MG63 (cell line): ENCODE measurements at regions not wholly inside any gene's neighbourhood (a gene's known extent, or its start where the extent isn't known, plus 50 kb on each side); places are given as distances from the start of the nearest gene placed in this dataset.
"Not testable (repeated sequence)": the region's sequence is repeated elsewhere in the genome, so short reads cannot be mapped to it uniquely, and the experiment has no call there.

Experiments
- DNase-seq: peaks from one replicate; pipeline ENCODE4 v3.0.0-alpha.2; 2020
- H3K27me3 ChIP-seq: fragments of 250-450 bp; sonication (Bioruptor Pico); 2 replicates; pipeline ENCODE4 v1.5.1; 2020; ENCODE audit warnings: mild to moderate bottlenecking, moderate library complexity
- H3K36me3 ChIP-seq: fragments of 250-450 bp; sonication (Bioruptor Pico); 2 replicates; pipeline ENCODE4 v1.5.1; 2020; ENCODE audit warnings: mild to moderate bottlenecking, moderate library complexity
- H3K4me3 ChIP-seq: fragments of 250-450 bp; sonication (Bioruptor Pico); 2 replicates; pipeline ENCODE4 v1.5.1; 2020; ENCODE audit warnings: mild to moderate bottlenecking, moderate library complexity
- H3K9me3 ChIP-seq: fragments of 250-450 bp; sonication (Bioruptor Pico); 2 replicates; pipeline ENCODE4 v1.5.1; 2020; ENCODE audit warnings: mild to moderate bottlenecking, moderate library complexity

DNA sequence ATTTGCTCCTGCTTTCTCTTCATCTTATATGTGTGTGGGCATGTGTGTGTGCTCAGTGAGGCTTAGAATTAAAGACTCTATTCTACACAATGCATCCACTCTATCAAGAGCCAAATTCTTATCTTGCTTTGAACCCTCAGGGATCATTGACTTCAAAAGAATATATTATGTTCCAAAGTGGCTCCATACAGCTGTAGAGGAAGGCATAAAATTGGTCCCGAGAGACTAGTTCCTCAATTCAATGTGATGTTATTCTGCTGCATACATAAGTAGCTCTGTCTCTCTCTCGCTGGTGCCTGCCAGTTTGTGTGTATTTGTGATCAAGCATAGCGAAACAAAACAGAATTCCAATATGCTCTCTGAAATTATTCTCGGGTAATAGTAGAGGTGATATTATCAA lies 997.9 kb upstream of the POT1 start:
- Histone ChIP-seq H3K27me3 (no peaks in the 10 kb centered on the region), H3K36me3 (no peaks in the 10 kb centered on the region), H3K4me3 (no peak overlapping the region), H3K9me3 (no peaks in the 10 kb centered on the region)
- no peak for DNase-seq

DNA sequence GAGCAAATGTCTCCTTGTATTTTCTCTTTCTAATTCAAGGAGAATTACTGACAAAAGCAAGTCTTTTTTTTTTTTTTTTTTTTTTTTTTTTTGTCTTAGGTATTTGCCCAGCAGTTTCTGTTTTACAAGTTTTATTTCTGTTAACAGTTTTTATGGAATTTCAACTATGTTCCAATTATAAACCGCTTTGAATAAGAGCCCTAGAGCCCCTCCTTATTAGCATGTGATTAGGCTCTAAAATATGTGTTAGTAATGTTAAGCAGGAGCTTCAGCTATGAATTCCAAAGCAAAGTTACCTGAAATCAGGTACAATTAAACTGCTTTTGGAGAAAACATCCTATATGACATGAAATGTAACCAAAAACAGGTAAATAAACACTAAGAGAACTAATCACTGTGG lies 997.0 kb upstream of the POT1 start:
- H3K4me3 ChIP-seq = no peak overlapping the region
- H3K27me3 ChIP-seq = no peaks in the 10 kb centered on the region
- no peak for DNase-seq
- no peaks in the 10 kb centered on the region for H3K36me3 ChIP-seq
- no peaks in the 10 kb centered on the region for H3K9me3 ChIP-seq

DNA sequence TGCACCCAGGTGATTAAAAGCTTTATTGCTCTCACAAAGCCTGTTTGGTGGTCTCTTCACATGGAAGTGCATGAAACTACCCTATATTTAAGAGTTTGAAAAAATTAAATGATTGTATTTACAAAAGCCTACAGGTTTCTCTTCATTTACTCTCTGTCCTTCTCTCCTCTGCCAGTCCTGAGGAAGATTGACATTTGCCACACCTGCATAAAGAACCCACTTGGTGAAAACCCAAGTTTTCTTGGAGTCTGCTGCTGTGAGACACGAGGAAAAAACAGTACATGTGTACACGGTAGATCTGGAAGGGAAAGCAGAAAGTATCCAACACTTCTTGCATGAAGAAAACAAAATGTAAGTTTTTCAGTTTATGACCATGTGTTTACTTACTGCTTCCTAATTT lies 994.4 kb upstream of the POT1 start:
- Histone ChIP-seq H3K9me3 (no peaks in the 10 kb centered on the region), H3K27me3 (no peaks in the 10 kb centered on the region), H3K4me3 (no peak overlapping the region), H3K36me3 (no peaks in the 10 kb centered on the region)
- DNase-seq = no peak

DNA sequence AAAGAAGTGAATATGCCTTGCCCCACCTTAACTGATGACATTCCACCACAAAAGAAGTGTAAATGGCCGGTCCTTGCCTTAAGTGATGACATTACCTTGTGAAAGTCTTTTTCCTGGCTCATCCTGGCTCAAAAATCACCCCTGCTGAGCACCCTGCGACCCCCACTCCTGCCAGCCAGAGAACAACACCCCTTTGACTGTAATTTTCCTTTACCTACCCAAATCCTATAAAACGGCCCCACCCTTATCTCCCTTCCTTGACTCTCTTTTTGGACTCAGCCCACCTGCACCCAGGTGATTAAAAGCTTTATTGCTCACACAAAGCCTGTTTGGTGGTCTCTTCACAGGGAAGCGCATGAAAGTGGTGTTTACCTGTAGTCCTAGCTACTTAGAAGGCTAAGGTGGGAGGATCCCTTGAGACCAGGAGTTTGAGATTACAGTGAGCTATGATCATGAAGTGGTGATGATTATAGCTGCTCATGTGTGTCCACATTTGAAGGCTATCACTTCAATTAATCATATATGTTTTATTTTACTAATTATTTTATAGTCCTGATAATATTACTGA lies 985.8 kb upstream of the POT1 start:
- H3K4me3 ChIP-seq, DNase-seq, H3K9me3 ChIP-seq, H3K36me3 ChIP-seq, H3K27me3 ChIP-seq: not testable (repeated sequence)

DNA sequence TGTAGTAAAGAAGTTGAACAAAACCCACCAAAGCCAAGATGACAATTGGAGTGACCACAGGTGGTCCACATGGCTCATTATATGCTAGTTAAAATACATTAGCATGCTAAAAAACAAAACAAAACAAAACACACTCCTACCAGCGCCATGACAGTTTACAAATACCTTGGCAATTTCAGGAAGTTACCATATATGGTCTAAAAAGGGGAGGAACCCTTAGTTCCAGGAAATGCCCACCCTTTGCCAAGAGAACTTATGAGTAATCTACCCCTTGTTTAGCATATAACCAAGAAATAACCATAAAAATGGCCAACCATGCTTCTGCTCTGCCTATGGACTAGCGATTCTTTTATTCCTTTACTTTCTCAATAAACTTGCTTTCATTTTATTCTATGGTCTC lies 979.1 kb upstream of the POT1 start:
- DNase-seq = no peak
- H3K27me3 ChIP-seq = no peaks in the 10 kb centered on the region
- H3K4me3 ChIP-seq = no peak overlapping the region
- H3K9me3 ChIP-seq = no peaks in the 10 kb centered on the region
- H3K36me3 ChIP-seq = no peaks in the 10 kb centered on the region

DNA sequence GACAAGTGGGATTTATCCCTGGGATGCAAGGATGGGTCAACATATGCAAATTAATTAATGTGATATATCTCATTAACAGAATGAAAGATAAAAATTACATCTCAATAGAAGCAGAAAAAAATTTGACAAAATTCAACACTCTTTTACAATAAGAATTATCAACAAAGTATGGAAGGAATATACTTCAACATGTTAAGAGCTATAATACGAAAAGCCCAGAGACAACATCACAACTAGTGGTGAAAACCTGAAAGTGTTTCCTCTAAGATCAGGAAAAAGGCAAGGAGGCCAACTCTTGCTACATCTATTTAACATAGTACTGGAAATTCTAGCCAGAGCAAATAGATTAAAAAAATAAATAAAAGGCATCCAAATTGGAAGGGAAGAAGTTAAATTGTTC lies 970.0 kb upstream of the POT1 start:
- H3K36me3 ChIP-seq = no peaks in the 10 kb centered on the region
- H3K27me3 ChIP-seq = no peaks in the 10 kb centered on the region
- no peak for DNase-seq
- H3K4me3 ChIP-seq = no peak overlapping the region
- H3K9me3 ChIP-seq = no peaks in the 10 kb centered on the region

DNA sequence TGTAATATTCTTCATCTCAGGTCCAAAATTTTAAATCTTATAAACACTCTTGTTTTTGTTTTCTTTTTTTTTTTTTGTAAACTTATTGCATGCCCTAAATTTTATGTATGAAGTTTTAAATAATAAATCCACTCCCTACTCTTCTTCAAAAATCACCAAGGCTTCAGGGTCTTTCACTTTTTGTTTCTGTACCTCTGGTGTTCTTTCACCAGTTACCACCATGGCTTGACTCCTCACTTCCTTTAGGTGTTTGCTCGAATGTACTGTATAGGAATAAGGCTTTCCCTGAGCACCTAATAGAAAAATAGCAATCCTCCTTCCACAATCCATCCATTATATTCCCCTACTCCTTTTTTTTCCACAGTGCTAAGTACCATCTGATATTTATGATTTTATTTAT lies 962.8 kb upstream of the POT1 start:
- Histone ChIP-seq H3K4me3 (no peak overlapping the region), H3K36me3 (no peaks in the 10 kb centered on the region), H3K27me3 (no peaks in the 10 kb centered on the region), H3K9me3 (no peaks in the 10 kb centered on the region)
- DNase-seq = no peak

DNA sequence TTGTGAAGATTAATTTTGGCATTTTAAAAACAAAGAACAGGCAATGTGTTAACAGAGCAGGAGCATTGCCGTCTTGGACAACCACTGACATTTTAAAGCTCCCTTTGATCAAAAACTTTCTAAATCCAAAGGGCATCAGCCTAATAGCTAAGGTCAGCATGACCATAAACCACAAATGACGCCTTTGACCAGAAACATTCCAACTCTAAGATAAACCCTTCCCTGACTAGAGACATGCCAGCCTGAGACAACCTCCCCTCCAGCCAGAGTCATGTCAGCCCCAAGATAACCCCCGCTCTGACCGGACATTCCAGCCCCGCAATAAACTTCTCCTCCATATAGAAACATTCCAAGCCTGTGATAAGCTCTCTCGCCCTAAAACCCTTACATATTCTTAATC lies 949.4 kb upstream of the POT1 start:
- no peak for DNase-seq
- H3K27me3 ChIP-seq = no peaks in the 10 kb centered on the region
- H3K36me3 ChIP-seq = no peaks in the 10 kb centered on the region
- H3K4me3 ChIP-seq = no peak overlapping the region
- H3K9me3 ChIP-seq = no peaks in the 10 kb centered on the region

DNA sequence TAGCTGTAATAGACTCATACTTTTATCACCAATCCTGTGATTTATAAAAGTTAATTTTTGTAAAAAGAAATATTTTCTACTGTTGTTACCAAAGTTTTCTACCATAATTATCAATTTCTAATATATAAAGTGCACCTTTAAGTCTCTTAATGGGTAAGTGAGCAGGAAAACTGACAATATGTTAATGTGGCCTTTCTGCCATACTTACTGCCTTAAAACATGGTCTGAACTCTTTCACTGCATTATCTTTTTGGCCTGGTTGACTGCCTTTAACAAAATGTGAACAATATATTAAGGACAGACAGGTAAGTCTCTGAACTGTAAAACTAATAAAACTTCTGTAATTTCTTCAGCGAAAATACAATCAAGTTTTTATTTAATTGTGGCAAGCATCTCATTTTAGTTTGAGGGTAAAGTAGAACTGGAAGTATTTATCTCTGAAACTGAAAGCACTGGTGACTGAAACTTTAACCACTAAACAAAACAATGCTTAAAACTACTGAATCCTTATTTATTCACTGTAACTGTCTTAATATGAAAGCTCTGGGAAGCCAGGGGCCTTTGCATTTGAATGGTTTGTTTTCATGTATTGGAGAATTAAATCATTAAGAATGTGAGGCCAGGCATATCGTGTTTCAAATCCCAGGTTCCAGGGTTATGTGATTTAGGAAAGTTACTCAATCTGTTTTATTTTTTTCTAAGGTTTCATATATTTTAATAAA lies 948.8 kb upstream of the POT1 start:
- no peak for DNase-seq
- no peak overlapping the region for H3K4me3 ChIP-seq
- no peaks in the 10 kb centered on the region for H3K36me3 ChIP-seq
- H3K9me3 ChIP-seq = no peaks in the 10 kb centered on the region
- no peaks in the 10 kb centered on the region for H3K27me3 ChIP-seq

DNA sequence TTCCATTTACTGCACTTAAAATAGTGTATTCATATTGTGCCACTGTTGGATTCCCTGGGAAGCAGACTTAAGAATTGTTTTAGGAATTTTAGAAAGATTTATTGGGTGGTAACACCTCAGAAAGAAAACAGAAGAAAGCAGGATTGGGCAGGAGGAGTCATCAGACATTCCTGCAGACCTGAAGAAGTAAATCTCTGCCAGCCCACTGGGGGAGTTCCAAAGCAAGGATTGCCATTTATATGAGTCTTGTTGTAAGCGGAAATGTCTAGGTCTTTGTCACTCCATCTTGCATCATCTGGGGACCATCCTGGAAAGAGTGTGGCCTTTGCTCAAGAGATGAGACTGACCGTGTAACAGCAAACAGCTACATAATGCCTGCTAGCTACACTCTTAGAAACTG lies 947.6 kb upstream of the POT1 start:
- H3K36me3 ChIP-seq = no peaks in the 10 kb centered on the region
- no peak for DNase-seq
- no peak overlapping the region for H3K4me3 ChIP-seq
- H3K9me3 ChIP-seq = no peaks in the 10 kb centered on the region
- no peaks in the 10 kb centered on the region for H3K27me3 ChIP-seq

DNA sequence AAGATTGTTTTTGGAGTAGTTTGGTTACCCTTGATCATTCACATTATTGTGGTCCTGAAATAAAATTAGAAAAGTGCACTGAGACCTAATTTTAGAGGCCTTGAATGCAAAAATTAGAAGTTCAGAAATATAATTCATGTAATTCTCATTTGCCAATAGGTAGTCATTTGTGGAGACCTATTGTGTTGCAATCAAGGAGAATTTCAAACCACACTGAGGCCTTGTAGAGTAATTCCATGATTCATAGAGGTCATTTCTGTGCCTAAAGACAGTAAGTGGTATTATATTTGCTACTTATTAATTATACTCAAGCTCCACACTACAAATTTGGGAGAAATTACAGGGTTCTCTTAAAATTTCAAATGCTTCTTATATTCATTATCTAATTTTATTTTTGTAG lies 946.8 kb upstream of the POT1 start:
- Histone ChIP-seq H3K27me3 (no peaks in the 10 kb centered on the region), H3K4me3 (no peak overlapping the region), H3K9me3 (no peaks in the 10 kb centered on the region), H3K36me3 (no peaks in the 10 kb centered on the region)
- no peak for DNase-seq

DNA sequence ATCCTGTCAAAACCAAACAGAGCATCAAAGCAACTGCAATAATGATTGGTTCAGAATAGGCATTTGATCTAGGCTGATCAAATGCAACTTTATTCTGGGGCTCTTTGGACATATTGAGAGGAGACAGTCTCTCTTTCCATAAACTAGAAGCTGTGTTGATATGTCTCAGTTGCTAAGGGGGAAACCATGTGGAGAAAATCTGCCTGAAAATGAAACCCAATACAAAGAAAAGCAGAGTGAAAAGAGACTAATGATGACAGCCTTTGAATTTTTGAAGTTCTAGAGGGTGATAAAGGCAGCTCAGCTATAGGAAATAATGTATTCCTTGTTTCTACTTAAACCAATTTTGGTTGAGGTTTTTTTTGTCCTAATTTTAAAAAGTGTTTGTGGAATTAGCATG lies 941.8 kb upstream of the POT1 start:
- no peaks in the 10 kb centered on the region for H3K36me3 ChIP-seq
- no peaks in the 10 kb centered on the region for H3K9me3 ChIP-seq
- DNase-seq = no peak
- no peak overlapping the region for H3K4me3 ChIP-seq
- H3K27me3 ChIP-seq = no peaks in the 10 kb centered on the region

DNA sequence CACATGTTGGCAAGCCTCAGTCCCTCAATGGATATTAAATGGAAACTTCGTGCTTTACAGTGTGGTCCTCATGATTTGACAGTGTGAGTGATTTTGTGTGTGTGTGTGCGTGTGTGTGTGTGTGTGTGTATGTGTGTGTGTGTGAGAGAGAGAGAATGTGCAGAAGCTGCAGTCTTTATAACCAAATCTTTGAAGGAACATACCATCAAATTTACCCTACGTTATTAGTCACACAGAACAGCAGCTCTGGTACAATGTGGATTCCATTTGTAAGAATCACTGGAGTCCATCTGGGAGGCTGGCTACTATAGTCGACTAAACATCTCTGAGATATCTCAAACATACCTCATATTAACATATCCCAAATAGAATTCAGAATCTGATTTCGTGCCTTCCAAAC lies 928.0 kb upstream of the POT1 start:
- H3K4me3 ChIP-seq = no peak overlapping the region
- H3K36me3 ChIP-seq = no peaks in the 10 kb centered on the region
- no peaks in the 10 kb centered on the region for H3K9me3 ChIP-seq
- no peaks in the 10 kb centered on the region for H3K27me3 ChIP-seq
- peak; percentile 3 for DNase-seq

DNA sequence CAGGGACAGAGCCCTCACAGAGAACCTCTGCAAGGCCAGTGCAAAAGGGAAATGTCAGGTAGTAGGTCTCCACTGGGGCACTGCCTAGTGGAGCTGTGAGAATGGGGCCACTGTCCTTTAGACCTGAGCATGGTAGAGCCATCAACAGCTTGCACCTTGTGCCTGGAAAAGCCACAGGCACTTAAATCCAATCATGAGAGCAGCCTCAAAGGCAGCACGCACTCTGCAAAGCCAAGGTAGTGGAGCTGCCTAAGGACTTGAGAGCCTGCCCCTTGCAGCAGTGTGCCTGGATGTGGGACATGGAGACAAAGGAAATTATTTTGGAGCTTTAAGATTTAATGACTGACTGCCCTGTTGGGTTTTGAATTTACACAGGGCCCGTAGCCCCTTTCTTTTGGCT lies 918.5 kb upstream of the POT1 start:
- Histone ChIP-seq H3K27me3 (no peaks in the 10 kb centered on the region), H3K36me3 (no peaks in the 10 kb centered on the region), H3K9me3 (no peaks in the 10 kb centered on the region), H3K4me3 (no peak overlapping the region)
- no peak for DNase-seq

DNA sequence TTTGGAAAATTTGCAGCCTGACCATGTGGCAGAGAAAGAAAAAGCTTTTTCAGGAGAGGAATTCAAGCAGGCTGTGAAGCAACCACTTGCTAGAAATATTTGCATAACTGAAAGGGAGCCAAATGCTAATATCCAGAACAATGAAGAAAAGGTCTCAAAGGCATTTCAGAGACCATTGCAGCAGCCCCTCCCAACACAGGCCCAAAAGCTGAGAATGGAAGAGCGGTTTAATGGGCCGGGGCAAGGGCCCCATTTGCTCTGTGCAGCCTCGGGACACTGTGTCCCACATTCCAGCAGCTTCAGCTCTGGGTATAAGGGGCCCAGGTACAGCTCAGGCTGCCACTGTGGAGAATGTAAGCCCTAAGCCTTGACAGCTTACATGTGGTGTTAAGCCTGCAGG lies 918.1 kb upstream of the POT1 start:
- Histone ChIP-seq H3K4me3 (no peak overlapping the region), H3K36me3 (no peaks in the 10 kb centered on the region), H3K27me3 (no peaks in the 10 kb centered on the region), H3K9me3 (no peaks in the 10 kb centered on the region)
- no peak for DNase-seq

DNA sequence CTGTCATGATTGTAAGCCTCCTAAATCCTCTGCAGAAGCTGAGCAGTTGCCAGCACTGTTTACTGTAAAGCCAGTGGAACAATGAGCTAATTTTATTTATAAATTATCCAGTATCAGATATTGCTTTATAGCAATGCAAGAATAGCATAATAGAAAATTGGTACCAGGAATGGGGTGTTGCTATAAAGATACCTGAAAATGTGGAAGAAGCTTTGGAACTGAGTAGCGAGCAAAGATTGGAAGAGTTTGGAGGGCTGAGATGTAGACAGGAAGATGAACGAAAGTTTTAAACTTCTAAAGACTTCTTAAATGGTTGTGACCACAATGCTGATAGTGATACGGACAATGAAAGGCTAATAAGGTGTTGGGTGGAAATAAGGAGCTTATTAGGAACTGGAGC lies 917.4 kb upstream of the POT1 start:
- H3K36me3 ChIP-seq = no peaks in the 10 kb centered on the region
- no peaks in the 10 kb centered on the region for H3K9me3 ChIP-seq
- no peak for DNase-seq
- no peak overlapping the region for H3K4me3 ChIP-seq
- H3K27me3 ChIP-seq = no peaks in the 10 kb centered on the region

DNA sequence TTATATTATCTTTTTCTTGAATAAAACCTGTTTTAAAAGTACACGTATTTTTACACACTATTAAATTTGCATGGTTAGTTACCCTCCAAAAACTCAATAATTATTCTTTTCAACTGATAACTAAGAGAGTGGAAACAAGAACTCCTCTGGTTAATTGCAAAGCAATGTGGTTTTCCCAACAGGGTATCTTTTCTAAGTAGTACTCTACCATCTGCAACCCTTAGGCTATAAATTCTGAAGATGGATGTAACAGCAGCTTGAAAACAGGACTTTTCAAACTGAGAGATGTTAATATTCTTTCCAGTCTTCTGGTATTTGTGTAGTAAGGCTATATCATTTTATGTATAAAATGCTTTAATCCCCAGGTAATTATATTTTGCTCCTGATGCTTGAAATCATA lies 916.1 kb upstream of the POT1 start:
- no peak overlapping the region for H3K4me3 ChIP-seq
- H3K36me3 ChIP-seq = no peaks in the 10 kb centered on the region

DNA sequence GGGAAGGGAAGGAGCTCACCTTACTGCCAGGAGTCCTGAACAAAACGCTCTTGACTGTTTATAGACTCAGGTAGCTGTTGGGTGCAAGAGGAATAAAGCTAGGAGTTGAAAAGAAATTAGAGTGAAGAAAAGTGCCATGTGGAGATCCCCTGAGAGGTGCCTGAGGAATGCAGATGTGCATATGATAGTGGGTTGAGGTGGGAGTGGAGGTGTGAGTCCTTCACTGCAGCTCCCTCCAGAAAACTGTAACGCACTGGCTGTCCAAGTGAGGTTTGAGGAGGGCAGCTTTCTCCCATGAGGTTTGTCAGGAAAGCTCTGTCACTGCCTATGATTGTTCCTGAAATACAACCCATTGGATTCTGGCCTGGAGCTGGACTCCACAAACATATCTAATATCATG lies 904.8 kb upstream of the POT1 start:
- no peak overlapping the region for H3K4me3 ChIP-seq
- no peak for DNase-seq
- no peaks in the 10 kb centered on the region for H3K36me3 ChIP-seq
- H3K9me3 ChIP-seq = no peaks in the 10 kb centered on the region
- H3K27me3 ChIP-seq = no peaks in the 10 kb centered on the region

More for the DNA sequence above, 916.1 kb upstream of the POT1 start:
- Histone ChIP-seq H3K27me3 (no peaks in the 10 kb centered on the region), H3K9me3 (no peaks in the 10 kb centered on the region)
- no peak for DNase-seq

DNA sequence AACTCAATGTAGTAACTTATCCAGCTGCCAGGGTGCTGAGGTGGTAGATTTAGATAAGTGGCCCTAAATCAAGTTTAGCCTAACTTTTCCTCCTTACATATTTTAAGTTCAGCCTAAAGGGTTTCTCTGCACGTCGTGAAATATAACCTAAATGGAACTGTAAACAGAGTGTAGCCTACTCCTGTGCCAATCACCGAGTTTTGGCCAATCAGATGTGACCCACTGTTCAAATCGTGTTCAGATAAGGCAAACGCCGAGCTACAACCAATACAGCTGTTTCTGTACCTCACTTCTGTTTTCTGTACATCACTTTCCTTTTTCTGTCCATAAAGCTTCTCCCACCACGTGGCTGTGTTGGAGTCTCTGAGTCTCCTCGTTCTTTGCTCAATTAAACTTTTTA lies 904.2 kb upstream of the POT1 start:
- Histone ChIP-seq H3K4me3 (no peak overlapping the region), H3K9me3 (no peaks in the 10 kb centered on the region), H3K36me3 (no peaks in the 10 kb centered on the region), H3K27me3 (no peaks in the 10 kb centered on the region)
- DNase-seq = no peak
